HEK293 (cell line): ENCODE measurements at regions not wholly inside any gene's neighbourhood (a gene's known extent, or its start where the extent isn't known, plus 50 kb on each side); places are given as distances from the start of the nearest gene placed in this dataset.

Source experiments
- KLF7 ChIP-seq: fragments of 450-650 bp; formaldehyde crosslinking; IDR thresholded peaks from 2 replicates; pipeline ENCODE4 v1.5.1; 2016; ENCODE audit warnings: missing biosample characterization, missing genetic modification characterization, borderline replicate concordance
- ZNF664 ChIP-seq: fragments of 450-650 bp; formaldehyde crosslinking; IDR thresholded peaks from 2 replicates; pipeline ENCODE4 v1.5.1; 2016; ENCODE audit warnings: missing biosample characterization, missing genetic modification characterization
- TF ChIP-seq, protein P1 (sequence below): IDR thresholded peaks from 2 replicates; pipeline ENCODE4 v1.6.1; 2011; ENCODE audit warnings: mild to moderate bottlenecking, low read depth, low read length, borderline replicate concordance
- TF ChIP-seq, protein P2 (sequence below): fragments of 450-650 bp; formaldehyde crosslinking; IDR thresholded peaks from 2 replicates; pipeline ENCODE4 v1.5.1; 2016; ENCODE audit warnings: missing biosample characterization, missing genetic modification characterization
- TF ChIP-seq, protein P3 (sequence below): fragments of 450-650 bp; formaldehyde crosslinking; IDR thresholded peaks from 2 replicates; pipeline ENCODE4 v1.5.1; 2016; ENCODE audit warnings: missing biosample characterization, missing genetic modification characterization
- TF ChIP-seq, protein P4 (sequence below): fragments of 450-650 bp; formaldehyde crosslinking; IDR thresholded peaks from 2 replicates; pipeline ENCODE4 v1.5.1; 2016; ENCODE audit warnings: missing biosample characterization, missing genetic modification characterization

DNA sequence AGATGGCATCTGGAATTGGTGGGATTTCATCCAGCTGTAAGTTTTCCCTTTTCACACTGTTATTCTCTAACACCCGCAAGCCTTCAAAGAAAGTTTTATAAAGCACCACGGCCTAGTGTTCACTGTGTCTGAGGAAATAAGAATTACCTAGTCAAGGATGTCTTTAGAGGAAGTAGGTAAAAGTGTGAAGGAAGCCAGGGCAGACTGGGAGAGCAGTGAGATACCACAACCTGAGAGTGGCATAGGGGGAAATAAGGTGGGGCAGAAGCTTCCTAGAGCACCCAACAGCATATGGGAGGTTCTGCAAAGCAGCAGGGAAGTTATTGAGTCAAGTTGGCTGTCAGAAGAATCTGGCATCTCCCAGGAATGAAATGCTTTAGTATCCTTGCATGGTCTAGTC is 241.2 kb downstream of the CETN3 start:
- no peak for TF ChIP-seq ZNF664 (tag by site-specific recombination)
- TF ChIP-seq, protein P1, sequence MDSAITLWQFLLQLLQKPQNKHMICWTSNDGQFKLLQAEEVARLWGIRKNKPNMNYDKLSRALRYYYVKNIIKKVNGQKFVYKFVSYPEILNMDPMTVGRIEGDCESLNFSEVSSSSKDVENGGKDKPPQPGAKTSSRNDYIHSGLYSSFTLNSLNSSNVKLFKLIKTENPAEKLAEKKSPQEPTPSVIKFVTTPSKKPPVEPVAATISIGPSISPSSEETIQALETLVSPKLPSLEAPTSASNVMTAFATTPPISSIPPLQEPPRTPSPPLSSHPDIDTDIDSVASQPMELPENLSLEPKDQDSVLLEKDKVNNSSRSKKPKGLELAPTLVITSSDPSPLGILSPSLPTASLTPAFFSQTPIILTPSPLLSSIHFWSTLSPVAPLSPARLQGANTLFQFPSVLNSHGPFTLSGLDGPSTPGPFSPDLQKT, result no peak
- TF ChIP-seq, protein P2, sequence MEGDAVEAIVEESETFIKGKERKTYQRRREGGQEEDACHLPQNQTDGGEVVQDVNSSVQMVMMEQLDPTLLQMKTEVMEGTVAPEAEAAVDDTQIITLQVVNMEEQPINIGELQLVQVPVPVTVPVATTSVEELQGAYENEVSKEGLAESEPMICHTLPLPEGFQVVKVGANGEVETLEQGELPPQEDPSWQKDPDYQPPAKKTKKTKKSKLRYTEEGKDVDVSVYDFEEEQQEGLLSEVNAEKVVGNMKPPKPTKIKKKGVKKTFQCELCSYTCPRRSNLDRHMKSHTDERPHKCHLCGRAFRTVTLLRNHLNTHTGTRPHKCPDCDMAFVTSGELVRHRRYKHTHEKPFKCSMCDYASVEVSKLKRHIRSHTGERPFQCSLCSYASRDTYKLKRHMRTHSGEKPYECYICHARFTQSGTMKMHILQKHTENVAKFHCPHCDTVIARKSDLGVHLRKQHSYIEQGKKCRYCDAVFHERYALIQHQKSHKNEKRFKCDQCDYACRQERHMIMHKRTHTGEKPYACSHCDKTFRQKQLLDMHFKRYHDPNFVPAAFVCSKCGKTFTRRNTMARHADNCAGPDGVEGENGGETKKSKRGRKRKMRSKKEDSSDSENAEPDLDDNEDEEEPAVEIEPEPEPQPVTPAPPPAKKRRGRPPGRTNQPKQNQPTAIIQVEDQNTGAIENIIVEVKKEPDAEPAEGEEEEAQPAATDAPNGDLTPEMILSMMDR (tag by site-specific recombination), result no peak
- TF ChIP-seq, protein P3, sequence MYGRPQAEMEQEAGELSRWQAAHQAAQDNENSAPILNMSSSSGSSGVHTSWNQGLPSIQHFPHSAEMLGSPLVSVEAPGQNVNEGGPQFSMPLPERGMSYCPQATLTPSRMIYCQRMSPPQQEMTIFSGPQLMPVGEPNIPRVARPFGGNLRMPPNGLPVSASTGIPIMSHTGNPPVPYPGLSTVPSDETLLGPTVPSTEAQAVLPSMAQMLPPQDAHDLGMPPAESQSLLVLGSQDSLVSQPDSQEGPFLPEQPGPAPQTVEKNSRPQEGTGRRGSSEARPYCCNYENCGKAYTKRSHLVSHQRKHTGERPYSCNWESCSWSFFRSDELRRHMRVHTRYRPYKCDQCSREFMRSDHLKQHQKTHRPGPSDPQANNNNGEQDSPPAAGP, result no peak
- TF ChIP-seq, protein P4, sequence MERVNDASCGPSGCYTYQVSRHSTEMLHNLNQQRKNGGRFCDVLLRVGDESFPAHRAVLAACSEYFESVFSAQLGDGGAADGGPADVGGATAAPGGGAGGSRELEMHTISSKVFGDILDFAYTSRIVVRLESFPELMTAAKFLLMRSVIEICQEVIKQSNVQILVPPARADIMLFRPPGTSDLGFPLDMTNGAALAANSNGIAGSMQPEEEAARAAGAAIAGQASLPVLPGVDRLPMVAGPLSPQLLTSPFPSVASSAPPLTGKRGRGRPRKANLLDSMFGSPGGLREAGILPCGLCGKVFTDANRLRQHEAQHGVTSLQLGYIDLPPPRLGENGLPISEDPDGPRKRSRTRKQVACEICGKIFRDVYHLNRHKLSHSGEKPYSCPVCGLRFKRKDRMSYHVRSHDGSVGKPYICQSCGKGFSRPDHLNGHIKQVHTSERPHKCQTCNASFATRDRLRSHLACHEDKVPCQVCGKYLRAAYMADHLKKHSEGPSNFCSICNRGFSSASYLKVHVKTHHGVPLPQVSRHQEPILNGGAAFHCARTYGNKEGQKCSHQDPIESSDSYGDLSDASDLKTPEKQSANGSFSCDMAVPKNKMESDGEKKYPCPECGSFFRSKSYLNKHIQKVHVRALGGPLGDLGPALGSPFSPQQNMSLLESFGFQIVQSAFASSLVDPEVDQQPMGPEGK (tag by site-specific recombination), result no peak
- TF ChIP-seq KLF7 (tag by site-specific recombination), result no peak
